GM18907 (cell line): ENCODE measurements at regions not wholly inside any gene's neighbourhood (a gene's known extent, or its start where the extent isn't known, plus 50 kb on each side); places are given as distances from the start of the nearest gene placed in this dataset.

Experiments
- ATAC-seq: cut with Tn5 transposase; IDR thresholded peaks from one replicate; pipeline ENCODE4 v1.9.1; 2021; ENCODE audit warnings: mild to moderate bottlenecking, moderate library complexity; ENCODE audit not compliant: unreplicated experiment

DNA sequence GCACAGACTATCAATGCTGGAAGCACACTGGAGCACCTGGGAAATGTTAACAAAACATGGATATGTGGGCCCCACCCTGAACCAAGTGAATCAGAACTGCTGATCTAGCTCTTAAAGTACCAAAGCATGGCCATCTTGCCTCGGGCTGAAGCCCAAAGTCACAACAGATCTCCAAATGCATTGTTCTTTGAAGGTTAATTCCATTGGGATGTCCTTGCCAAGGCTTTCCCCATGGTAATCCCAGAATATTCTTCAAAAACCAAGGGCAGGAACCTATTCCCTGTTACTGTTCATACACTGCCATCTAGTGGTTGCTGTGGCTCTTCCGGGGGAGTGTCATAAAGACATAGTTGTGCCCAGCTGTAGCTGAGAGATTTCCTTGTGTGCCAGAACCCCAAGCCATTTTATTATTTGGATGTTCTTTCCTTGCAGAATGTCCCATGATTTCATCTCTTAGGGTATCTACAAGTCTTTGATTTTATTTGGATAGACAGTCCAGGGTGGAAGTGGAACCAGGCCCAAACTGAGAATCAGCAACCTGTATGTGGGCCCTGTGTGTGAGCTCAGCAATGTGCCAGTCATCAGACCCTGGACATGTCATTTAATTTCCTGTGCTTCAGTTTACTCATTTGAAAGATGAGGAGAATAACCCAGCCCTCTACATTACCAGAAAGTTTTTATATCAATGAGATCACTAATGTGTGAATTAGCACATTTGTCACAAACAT, 290.0 kb downstream of the ACTL7B start:
- peak; percentile 83 for ATAC-seq

DNA sequence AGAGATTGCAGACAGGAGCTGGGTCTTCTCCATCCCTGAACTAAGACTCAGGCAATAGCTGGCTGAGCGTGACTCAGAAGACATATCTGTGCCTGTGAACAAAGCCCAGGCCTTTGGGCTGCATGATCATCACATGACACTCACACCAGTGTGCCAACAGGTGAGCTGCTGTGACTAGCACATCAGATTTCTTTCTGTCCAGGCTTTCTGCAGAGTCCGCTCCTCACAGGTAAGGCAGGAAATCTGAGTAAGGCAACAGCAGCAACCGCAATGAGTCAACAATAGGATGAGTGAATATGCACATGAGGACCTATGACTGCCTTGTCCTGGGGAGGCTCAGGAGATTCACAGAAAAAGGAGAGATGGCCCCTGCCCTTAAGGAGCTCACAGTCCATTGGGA, 293.6 kb downstream of the ACTL7B start:
- no peak for ATAC-seq

DNA sequence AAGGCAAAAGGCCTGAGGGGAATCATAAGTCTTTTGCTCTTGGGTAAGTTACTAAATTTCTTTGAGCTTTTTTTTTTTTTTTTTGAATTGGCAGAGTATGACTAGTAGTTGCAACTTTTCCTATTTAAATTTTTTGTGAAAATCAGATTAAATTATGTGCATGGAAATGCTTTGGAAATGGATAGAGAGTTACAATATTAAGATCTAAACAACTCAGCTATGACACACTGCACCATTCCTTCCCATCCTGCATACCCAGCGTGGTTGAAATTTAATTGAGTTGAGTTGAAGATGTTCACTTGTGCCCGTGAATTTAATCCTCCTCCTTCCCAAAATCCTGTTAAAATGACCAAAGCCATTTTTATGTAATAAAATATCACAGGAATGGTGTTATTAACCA, 296.4 kb downstream of the ACTL7B start:
- no peak for ATAC-seq

DNA sequence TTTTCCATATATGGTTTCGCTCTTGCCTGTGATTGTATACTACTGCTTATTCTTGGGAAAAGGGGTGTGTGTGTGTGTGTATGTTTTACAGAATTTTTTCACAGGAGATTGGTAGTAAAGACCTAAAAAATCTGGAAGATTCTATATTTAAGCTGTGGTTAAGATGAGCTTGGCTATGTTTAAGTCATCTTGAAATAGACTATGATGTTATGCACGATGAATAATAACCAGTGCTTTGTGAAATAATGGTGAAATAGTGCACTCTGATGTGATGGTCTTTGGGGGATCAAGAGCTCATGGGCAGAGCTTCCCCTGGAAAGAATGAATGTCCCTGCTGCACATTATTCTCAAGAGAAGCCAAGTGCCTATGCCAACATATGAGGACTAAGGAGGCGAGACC, 301.0 kb downstream of the ACTL7B start:
- no peak for ATAC-seq

DNA sequence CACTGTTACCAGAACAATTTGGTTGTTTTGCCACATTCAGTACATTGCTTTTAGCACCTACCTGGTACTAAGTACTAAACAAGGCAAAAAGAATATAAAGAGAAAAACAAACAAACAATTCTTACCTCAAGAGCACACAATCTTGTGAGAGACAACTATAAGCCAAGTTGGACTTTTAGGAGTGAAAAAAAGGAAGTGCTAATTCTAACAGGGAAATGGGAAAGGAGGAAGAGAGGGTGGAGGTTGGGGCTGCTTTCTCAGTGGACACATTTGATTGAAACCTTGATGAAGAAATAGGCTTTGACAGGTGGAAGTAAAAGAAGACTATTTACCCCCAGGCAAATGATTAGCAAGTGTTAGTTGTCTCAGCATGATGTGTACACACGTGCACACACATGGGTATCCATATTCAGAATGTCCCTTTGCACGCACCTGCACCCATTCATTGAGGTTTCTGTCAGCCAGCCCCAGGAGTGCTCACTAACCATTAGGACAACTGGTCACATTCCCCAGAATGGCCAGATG, 302.6 kb downstream of the ACTL7B start:
- no peak for ATAC-seq

DNA sequence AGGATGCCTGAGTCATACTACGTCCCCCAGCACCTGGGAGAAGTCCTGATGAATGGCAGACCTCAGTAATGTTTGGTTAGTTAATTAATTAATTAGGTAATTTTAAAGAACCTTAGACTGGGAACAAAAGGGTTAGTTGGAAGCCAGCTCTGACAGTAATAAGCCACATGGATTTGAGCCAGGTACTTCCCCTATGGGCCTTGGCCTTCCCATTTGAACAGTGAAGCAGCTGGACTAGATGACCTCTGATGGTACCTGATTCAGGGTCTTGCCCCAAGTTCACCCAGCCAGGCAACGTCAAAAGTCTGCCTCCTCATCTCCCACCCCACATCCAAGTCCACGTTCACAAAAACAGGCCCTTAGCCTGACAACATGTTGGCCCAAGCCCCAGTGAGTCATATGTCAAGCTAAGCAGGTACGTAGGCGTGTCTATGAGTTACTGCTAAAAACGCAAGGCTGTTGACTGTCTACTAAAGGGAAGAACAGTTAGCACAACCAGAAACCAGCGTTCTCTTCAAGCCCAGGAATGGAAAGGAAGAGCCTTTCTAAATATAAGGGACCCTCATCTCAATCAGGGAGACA, 303.2 kb downstream of the ACTL7B start:
- ATAC-seq = no peak

GRCh38 chr9:108551030-108551841, 304.6 kb downstream of the ACTL7B start:
- no peak for ATAC-seq

DNA sequence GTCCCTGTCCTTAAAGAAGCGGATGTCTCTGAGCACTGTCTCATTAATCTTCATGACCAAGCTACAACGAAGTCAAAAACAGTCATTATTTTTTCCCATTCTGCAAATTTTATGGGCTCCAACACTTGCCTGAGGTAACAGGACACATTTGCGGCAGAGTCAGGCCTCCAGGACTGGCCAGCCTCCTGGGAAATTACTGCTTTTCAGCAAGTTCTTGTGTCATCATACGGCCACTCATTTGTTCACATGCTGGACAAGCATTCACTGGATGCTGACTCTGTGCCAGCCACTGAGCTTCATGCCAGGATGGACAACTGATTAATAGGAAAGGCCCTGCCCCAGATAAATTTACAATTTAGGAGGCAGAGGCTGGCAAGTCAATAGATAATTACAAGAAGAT, 305.7 kb downstream of the ACTL7B start:
- no peak for ATAC-seq

- ATAC-seq = no peak
Observed at GRCh38 chr9:108549184-108549583, 306.6 kb downstream of the ACTL7B start.

DNA sequence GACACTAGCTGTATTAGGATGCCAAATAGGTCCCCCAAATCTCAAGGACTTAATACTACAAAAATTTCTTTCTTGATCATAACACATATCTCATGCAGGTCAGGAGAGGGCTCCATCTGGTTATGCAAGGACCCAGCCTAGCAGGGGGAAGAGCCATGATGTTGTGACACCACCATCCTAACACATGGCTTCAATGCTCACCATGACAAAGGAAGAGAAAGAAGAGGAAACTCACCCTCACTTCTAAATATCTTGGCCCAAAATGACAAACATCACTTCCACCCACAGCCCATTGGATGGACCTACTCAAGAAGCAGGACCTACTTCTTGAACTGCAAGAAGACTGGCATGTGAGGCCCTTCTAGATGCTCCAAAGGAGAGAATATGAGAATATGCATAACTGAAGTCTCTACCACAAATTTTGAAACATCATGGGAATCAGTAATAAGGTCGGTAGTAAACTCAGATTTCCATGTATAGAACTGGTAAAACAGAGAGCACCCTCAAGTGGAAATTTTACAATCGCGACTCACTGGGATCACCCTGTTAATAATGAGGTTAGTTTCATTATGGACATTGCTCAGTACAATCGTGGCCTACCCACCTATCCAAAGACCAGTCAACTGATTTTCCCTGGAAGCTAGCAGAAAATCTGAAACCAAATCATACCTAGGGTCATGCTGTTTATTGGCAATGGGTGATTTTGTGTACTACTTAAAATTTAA, 308.2 kb downstream of the ACTL7B start:
- ATAC-seq = no peak

- no peak for ATAC-seq
Observed at GRCh38 chr9:108546215-108546614, 309.6 kb downstream of the ACTL7B start.

- ATAC-seq = no peak
Observed at GRCh38 chr9:108545436-108545835, 310.4 kb downstream of the ACTL7B start.

DNA sequence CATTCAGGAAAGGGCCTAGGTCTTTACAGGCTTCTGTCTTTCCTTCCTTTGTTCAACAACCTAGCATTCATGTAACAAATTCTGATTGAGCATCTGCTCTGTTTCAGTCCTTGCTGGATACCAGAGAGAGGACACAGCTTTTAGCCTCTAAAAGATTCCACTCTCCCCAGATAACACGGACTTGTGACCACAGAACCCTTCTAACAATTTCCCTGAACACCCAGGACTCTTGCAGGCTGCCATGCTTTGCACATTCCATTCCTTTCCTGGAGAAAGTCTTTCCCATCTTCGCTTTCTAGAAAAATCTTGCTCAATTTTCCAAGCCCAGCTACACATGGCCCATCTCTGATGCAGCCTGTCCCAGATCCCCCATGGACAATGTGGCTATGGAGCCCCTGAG, 310.9 kb downstream of the ACTL7B start:
- ATAC-seq = no peak

GRCh38 chr9:108543251-108543778, 312.5 kb downstream of the ACTL7B start:
- no peak for ATAC-seq

- no peak for ATAC-seq
Observed at GRCh38 chr9:108537756-108538155, 318.0 kb downstream of the ACTL7B start.

GRCh38 chr9:108536836-108537601, 318.8 kb downstream of the ACTL7B start:
- no peak for ATAC-seq

- ATAC-seq = no peak
Observed at GRCh38 chr9:108535526-108535925, 320.3 kb downstream of the ACTL7B start.

DNA sequence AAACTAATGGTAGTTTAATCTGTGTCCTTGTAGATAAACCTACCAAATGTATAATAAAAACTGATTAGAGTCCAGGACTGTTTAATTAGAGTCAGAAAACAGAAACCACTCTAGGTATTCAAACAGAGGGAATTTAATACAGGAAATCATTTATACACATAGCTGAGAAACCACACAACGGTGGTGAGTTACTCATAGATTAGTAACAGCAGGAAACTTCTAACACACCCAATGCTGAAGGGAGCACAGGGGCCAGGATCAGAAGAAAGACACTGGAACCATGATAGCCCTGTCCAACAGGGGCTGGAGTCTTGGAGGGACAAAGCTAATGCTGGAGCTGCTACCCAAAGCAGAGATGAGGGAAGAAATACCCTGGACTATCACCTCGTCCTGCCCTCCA, 321.0 kb downstream of the ACTL7B start:
- ATAC-seq = no peak

DNA sequence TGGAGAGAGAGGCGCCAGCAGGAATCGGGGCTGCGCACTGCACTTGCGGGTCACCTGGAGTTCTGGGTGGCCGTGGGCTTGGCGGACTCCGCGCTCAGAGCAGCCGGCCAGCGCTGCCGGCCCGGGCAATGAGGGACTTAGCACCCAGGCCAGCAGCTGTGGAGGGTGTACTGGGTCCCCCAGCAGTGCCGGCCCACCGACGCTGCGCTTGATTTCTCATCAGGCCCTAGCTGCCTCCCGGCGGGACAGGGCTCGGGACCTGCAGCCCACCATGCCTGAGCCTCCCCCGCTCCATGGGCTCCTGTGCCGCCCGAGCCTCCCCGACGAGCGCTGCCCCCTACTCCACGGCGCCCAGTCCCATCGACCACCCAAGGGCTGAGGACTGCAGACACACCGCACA, 325.6 kb downstream of the ACTL7B start:
- no peak for ATAC-seq

GRCh38 chr9:108528231-108528630, 327.6 kb downstream of the ACTL7B start:
- ATAC-seq = no peak
